HG02759 (cell line): ENCODE measurements at regions not wholly inside any gene's neighbourhood (a gene's known extent, or its start where the extent isn't known, plus 50 kb on each side); places are given as distances from the start of the nearest gene placed in this dataset.
"Not testable (repeated sequence)": the region's sequence is repeated elsewhere in the genome, so short reads cannot be mapped to it uniquely, and the experiment has no call there.

ENCODE experiments used
- ATAC-seq: cut with Tn5 transposase; IDR thresholded peaks from one replicate; pipeline ENCODE4 v1.9.1; 2021; ENCODE audit warnings: mild to moderate bottlenecking, moderate library complexity; ENCODE audit not compliant: unreplicated experiment

DNA sequence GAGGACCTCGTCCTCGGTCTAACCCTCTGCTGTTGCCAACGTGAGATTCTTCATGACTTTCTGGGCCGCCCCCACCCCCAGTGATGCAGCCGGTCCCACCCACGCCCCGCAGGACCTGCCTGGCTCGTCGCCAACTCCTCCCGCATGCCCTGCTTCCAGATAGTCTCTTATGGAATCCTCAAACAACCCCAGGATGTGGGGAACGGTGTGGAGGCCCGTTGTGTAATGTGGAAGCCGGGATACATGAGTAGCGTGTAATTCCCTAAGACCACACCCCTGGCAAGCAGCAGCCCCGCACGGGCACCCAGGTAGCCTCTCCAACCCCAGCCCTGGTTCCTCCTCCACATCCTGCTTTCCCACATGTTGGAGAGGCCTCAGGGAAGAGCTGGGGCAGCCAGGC lies 275.9 kb downstream of the C16orf95 start:
- no peak for ATAC-seq

DNA sequence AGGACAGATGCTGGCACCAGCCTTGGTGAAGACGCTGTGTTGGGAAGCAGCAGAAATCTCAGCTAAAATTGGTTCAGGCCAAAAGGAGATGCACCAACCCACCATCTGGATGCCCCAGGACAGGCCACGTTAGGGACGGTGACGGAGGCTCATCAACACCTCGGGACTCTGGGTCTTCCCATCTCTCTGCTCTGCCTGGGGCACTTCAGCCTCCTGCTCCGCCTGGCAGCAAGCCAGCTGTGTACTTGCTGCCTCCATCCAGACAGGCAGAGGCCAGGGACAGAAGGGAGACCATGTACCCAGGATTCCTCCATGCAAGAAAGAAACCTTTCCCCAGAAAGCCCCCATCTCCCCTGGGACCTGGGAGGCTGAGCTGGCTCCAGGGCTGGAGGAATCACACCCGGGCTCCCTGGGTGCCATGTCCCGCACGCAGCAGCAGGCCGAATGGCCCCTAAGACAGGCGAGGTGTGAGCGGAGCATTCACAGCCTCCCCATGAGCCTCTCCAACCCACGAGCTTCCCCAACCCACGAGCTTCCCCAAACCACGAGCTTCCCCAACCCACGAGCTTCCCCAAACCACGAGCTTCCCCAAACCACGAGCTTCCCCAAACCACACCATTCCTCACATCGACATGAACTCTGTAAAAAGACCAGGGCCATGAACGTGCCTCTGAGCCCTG lies 274.5 kb downstream of the C16orf95 start:
- no peak for ATAC-seq

DNA sequence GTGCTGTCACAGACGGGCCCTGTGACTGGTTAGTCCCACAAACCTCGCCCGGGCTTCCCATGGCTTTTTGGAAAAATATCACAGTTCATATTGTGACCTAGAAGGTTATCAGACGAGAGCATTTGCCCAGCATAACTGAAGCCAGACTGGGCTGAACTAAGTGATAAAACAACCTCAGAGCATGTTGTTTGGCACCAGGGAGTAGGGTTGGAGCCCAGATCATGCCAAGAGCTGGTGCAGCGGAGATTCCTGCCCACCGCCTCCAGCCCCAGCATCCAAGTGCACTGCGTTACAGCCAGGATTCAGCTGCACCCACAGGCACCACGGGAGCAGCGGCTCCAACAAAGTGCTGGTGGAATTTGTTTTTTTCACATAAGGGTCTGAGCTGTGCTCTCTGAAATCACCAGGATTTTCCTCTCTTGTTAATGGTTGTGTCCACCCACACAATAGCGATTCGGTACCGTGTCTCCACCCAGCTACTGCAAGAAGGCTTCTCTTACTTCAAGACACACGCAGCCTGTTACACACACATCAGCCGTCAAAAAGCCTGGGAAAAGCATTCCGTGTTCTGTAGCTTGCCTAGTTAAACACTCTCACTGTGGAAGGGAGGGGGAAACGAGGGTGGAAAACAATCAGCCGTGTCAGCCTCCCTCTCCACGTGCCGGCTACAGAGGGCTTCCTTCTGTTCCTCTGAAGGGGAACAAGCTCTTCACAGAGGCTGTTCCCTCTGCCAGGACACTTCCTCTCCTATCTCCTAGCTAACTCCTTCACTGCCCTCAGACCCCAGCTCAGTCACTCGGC lies 273.8 kb downstream of the C16orf95 start:
- ATAC-seq = no peak

GRCh38 chr16:87044032-87044382 lies 273.2 kb downstream of the C16orf95 start:
- ATAC-seq = no peak

DNA sequence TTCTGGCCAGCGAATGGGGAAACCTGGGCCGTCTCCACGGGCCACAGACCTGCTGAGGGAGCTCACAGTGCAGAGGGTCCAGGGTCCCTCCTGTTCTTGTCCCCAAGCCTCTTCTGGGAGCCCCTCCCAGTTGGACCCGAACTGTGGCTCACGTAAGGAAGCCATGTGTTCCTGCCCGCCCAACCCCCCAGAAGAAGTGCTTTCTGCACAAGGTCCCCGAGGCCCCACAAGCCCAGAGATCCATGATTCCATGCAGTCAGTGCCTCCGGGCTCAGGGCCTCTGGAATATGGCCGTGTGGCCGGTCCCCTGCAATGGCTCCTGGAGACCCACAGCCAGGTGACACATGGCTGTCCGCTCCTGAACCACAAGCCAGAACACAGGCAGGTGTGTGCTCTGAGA lies 272.4 kb downstream of the C16orf95 start:
- ATAC-seq = no peak

- ATAC-seq = no peak
Measured at GRCh38 chr16:87045466-87046216, 271.6 kb downstream of the C16orf95 start.

- ATAC-seq = no peak
Measured at GRCh38 chr16:87046235-87046634, 271.0 kb downstream of the C16orf95 start.

DNA sequence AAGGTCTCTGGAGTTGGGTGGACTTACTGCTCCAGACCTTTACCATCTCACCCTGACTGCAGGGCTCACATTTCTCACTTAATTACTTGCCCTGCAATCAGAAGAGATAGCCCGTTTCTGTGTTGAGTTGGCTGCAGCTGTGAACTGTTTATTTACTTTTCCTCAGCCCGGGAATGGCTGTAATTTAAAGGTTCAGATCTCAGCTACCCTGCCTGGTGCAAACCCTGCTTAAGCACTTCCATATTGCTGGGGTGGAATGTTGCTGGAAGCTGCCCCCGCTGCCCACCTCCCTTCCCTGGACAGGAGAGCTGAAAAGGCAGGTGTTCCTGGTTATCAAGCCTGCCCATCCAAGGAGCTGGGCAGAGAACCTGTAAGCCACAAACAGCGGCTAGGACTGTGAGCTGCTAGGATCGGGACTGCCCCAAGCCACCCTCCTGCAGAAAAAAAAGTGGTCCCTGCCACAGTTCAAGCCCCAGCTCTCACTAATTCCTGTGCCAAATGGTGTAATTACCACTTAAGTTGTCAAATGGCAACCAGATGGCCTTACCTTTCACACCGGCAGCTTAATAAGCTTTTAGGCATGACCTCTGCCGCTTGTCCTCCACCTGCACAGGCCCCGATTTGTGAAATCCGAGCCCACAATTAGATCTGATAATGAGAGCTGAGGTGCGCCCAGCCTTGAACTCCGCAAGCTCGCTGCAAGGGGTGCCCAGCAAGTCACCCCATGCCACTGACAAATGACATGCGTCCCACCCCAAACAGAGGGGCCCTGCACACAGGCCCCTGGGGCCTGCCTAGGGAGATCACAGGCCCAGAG lies 269.8 kb downstream of the C16orf95 start:
- no peak for ATAC-seq

- ATAC-seq = no peak
Measured at GRCh38 chr16:87048038-87048729, 269.0 kb downstream of the C16orf95 start.

DNA sequence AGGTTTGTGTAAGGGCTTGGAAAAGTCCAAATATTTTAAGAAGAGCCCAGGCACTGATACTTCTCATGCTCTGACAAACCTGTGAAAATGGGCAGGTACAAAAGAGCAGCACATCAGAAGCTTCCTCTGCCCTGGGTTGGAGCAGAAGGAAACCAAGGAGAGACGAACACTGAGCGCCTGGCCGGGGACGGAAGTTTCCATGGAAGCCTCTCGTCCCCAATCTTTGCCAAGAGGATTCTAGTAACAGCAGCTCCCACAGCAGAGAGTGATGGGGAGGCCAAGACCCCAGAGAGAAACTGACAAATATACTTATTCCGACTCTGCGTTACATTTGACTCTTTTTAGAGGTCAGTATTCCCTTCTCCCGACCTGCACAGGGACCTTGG lies 268.5 kb downstream of the C16orf95 start:
- ATAC-seq = no peak

DNA sequence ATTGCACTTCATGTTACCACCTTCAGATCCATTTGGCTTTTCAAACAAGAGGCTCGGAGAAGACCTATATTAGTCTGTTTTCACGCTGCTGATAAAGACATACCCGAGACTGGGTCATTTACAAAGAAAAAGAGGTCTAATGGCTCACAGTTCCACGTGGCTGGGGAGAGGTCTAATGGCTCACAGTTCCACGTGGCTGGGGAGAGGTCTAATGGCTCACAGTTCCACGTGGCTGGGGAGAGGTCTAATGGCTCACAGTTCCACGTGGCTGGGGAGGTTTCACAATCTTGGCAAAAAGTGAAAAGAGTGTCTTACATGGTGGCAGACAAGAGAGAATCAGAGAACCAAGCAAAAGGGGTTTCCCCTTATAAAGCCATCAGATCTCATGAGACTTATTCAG lies 268.0 kb downstream of the C16orf95 start:
- not testable (repeated sequence) for ATAC-seq

DNA sequence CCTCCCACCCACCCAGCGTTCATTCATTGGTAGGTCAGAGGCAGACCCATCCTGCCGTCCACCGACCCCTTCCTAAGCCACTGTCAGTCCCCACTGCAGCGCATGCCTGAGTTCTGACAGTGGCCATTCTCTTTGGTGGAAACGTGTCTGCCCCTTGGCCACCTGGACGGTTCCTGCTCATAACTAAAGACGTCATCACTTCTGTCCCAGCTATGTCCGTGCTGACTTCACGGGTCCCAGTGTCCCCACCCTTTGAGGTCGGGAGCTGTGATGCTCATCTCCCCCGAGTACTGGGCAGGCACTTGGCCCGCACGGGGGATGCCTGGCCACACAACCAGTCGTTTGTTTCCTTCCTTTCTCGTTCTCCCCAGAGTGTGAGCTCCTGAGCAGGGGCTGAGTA lies 267.1 kb downstream of the C16orf95 start:
- ATAC-seq = no peak

GRCh38 chr16:87051526-87052320 lies 265.5 kb downstream of the C16orf95 start:
- ATAC-seq = no peak

DNA sequence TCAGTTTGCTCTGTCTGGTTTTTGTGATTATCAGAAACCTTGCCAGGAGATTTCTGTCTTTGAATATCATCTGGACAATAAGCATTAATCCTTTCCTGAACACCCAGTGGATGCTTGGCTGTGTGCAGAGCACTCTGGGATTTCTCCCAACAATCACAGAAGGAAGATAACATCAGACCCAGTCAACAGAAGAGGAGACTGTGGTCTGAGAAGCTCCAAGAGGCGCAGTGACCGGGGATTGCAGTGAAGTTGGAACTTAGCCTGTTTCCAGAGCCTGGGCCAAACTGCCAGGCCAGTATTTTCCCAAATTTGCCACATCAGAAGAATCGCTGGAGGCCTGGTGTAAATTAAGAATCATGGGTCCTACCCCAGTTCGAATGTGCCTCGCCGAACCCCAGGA lies 264.7 kb downstream of the C16orf95 start:
- ATAC-seq = no peak

GRCh38 chr16:87053016-87053982 lies 263.9 kb downstream of the C16orf95 start:
- ATAC-seq = no peak

DNA sequence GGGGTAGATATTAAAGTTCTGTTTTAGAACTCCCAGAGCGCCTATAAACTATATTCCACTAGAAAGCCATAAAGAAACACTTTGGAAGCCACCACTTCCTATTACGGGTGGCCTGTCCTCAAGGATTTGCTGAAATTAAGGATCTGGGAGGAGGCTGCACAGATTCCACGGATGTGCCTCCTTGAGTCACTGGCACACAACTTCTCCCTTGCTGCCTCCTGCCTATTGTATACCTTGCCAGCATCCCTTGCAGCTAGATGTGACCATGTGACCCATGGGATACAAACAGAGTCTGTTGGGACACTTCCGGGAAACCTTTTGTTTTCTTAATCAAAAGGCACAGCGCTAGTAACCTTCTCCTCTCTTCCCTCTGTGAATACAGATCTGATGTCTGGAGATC lies 263.0 kb downstream of the C16orf95 start:
- ATAC-seq = no peak

DNA sequence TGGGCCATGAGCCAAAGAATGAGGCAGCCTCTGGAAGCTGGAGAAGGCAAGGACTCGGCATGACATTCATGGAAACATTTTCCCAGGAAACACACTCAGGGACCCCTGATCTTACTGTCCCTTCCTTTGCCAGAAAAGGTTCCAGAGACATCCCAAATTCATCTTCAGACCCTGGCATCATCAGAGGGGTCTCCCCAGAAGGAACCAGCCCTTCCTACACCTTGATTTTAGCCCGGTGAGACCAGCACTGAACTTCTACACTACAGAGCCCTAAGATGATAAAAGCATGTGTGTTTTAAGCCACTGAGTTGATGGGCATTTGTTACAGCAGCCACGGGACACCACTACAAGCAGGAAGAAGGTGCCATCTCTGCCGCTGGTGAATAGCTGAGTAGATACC lies 262.3 kb downstream of the C16orf95 start:
- ATAC-seq = no peak

- no peak for ATAC-seq
Measured at GRCh38 chr16:87056083-87056482, 261.1 kb downstream of the C16orf95 start.

GRCh38 chr16:87056551-87056950 lies 260.6 kb downstream of the C16orf95 start:
- ATAC-seq = no peak
